Stomach (tissue), 8 donors: ENCODE measurements at regions not wholly inside any gene's neighbourhood (a gene's known extent, or its start where the extent isn't known, plus 50 kb on each side); places are given as distances from the start of the nearest gene placed in this dataset.

Experiments used
- DNase-seq, 2 donors: peaks; one replicate each; pipeline versions ENCODE4 v3.0.0 to v3.0.0-alpha.2; 2013 to 2019
- H3K27ac ChIP-seq, 5 donors: fragments of 200-600 bp in 4 of 5; sonication (generic) in 4 of 5; one replicate each; pipeline ENCODE4 v1.5.1; 2013 to 2019; ENCODE audit warnings: mild to moderate bottlenecking in 1 of 5, moderate library complexity in 1 of 5
- H3K27me3 ChIP-seq, 3 donors: fragments of 200-600 bp; sonication (generic); one replicate each; pipeline ENCODE4 v1.5.1; 2017 to 2019; ENCODE audit warnings: mixed run types in 1 of 3
- H3K36me3 ChIP-seq, 4 donors: fragments of 200-600 bp; sonication (generic); 1 replicate in 3 of 4; 2 replicates in 1 of 4; pipeline ENCODE4 v1.5.1; 2016 to 2019
- H3K4me1 ChIP-seq, 4 donors: fragments of 200-600 bp; sonication (generic); one replicate each; pipeline ENCODE4 v1.5.1; 2016 to 2019
- H3K4me3 ChIP-seq, 4 donors: fragments of 200-600 bp; sonication (generic) in 3 of 4; one replicate each; pipeline ENCODE4 v1.5.1; 2016 to 2019; ENCODE audit warnings: mild to moderate bottlenecking in 1 of 4
- H3K9me3 ChIP-seq, 4 donors: fragments of 200-600 bp; sonication (generic); one replicate each; pipeline ENCODE4 v1.5.1; 2016 to 2019
- CTCF ChIP-seq, 7 experiments: fragments of 450-650 bp in 4 of 7; fragments of 200-600 bp in 3 of 7; sonication (generic) in 3 of 7; IDR thresholded peaks; one replicate each; pipeline ENCODE4 v1.5.1; 2016 to 2019; ENCODE audit warnings: antibody characterized with exemption in 7 of 7, control low read depth in 2 of 7, mild to moderate bottlenecking in 1 of 7
- EP300 ChIP-seq: sonication (generic); formaldehyde crosslinking; IDR thresholded peaks from one replicate; pipeline ENCODE4 v1.6.1; 2017; ENCODE audit warnings: antibody characterized with exemption
- POLR2A ChIP-seq, 4 donors: fragments of 450-650 bp; IDR thresholded peaks; one replicate each; pipeline ENCODE4 v1.6.1; 2016; ENCODE audit warnings: antibody characterized with exemption in 4 of 4, control low read depth in 2 of 4, mild to moderate bottlenecking in 1 of 4, moderate library complexity in 1 of 4
- POLR2AphosphoS5 ChIP-seq, 3 donors: sonication (generic); formaldehyde crosslinking; IDR thresholded peaks; one replicate each; pipeline ENCODE4 v1.6.1; 2016; ENCODE audit warnings: antibody characterized with exemption in 3 of 3
- WGBS, 5 donors: extraction: QIAGEN DNeasy Blood & Tissue Kit in 3 of 5; methylation state at CpG; one replicate each; pipeline versions ENCODE4 v1.1.5 to v1.1.7; 2013 to 2018; 5-methylcytosine and 5-hydroxymethylcytosine counted together
- intact Hi-C: fragments of 100-400 bp; cut with DNase I; formaldehyde crosslinking; loops from one replicate; pipeline ENCODE4 v1.15.1; 2023; ENCODE audit warnings: low total_unique reads
- donor health status: healthy with polysubstance abuse.
- donor health status: Bipolar disorder and iron deficiency.
- donor health status: healthy.

GRCh38 chr1:238005116-238005515 lies 114.4 kb upstream of the ZP4 start:
- intact Hi-C loops: no loop called here
- WGBS, 5 donors: 76 to 90% (median 82%) methylated on average over 1 of the region's 1 CpG
- no peak for DNase-seq

GRCh38 chr1:238001818-238002217 lies 111.1 kb upstream of the ZP4 start:
- H3K27ac ChIP-seq: no peak overlapping the region
- DNase-seq: no peak
- no peak overlapping the region for H3K4me3 ChIP-seq
- no peaks in the 10 kb centered on the region for H3K4me1 ChIP-seq
- no peaks in the 10 kb centered on the region for H3K27me3 ChIP-seq
- no peaks in the 10 kb centered on the region for H3K9me3 ChIP-seq
- intact Hi-C loops: no loop called here
- 52 to 66% (median 58%) methylated on average over 1 of the region's 1 CpG for WGBS, 5 donors
- TF ChIP-seq CTCF (IDR thresholded peaks at IDR 0.05): no peak
- no peaks in the 10 kb centered on the region for H3K36me3 ChIP-seq

More at GRCh38 chr1:238005116-238005515, 114.4 kb upstream of the ZP4 start:
- Histone ChIP-seq H3K4me1 (no peaks in the 10 kb centered on the region), H3K27me3 (no peaks in the 10 kb centered on the region), H3K27ac (no peak overlapping the region), H3K4me3 (no peak overlapping the region), H3K9me3 (no peaks in the 10 kb centered on the region), H3K36me3 (no peaks in the 10 kb centered on the region)
- TF ChIP-seq CTCF (IDR thresholded peaks at IDR 0.05) (no peak), EP300 (no peak), POLR2A (IDR thresholded peaks at IDR 0.05) (no peak), POLR2AphosphoS5 (IDR thresholded peaks at IDR 0.05) (no peak)

- H3K9me3 ChIP-seq: no peaks in the 10 kb centered on the region
- H3K4me3 ChIP-seq: no peak overlapping the region
- H3K36me3 ChIP-seq: no peaks in the 10 kb centered on the region
- peak in 1 of 2 donors; percentile 13 for DNase-seq
- intact Hi-C loops: no loop called here
- WGBS, 5 donors: 32 to 54% (median 44%) methylated on average over 4 of the region's 4 CpGs
- TF ChIP-seq POLR2A (IDR thresholded peaks at IDR 0.05): no peak
- TF ChIP-seq POLR2AphosphoS5 (IDR thresholded peaks at IDR 0.05): no peak
- TF ChIP-seq CTCF (IDR thresholded peaks at IDR 0.05): no peak
- no peak for TF ChIP-seq EP300
- no peak overlapping the region for H3K27ac ChIP-seq
- H3K27me3 ChIP-seq: no peaks in the 10 kb centered on the region
- H3K4me1 ChIP-seq: no peaks in the 10 kb centered on the region
Observed at GRCh38 chr1:237999426-238000052, 108.8 kb upstream of the ZP4 start.

- H3K27me3 ChIP-seq: no peaks in the 10 kb centered on the region
- H3K4me1 ChIP-seq: no peaks in the 10 kb centered on the region
- intact Hi-C loops: no loop called here
- H3K27ac ChIP-seq: no peak overlapping the region
- H3K9me3 ChIP-seq: no peaks in the 10 kb centered on the region
- no peaks in the 10 kb centered on the region for H3K36me3 ChIP-seq
- no peak for TF ChIP-seq CTCF (IDR thresholded peaks at IDR 0.05)
- no peak for TF ChIP-seq POLR2AphosphoS5 (IDR thresholded peaks at IDR 0.05)
- TF ChIP-seq EP300: no peak
- no peak for TF ChIP-seq POLR2A (IDR thresholded peaks at IDR 0.05)
- DNase-seq: no peak
- 73 to 81% (median 75%) methylated on average over 4 of the region's 4 CpGs for whole genome bisulfite sequencing, 5 donors
- no peak overlapping the region for H3K4me3 ChIP-seq
Observed at GRCh38 chr1:237998581-237998980, 107.9 kb upstream of the ZP4 start.
